K562 (cell line): ENCODE measurements at regions not wholly inside any gene's neighbourhood (a gene's known extent, or its start where the extent isn't known, plus 50 kb on each side); places are given as distances from the start of the nearest gene placed in this dataset.

Experiments used
- ATAC-seq: fragments of 200-7000 bp; cut with Tn5 transposase; 3 replicates; pipeline ENCODE4 v1.9.1; 2020; ENCODE audit warnings: moderate library complexity
- BruUV-seq: library from RNA; stranded (reverse); fragments of 400-500 nt; replicated peaks from 2 replicates; lab custom pipeline; 2021; lab: Mats Ljungman, UMichigan
- CTCF ChIA-PET: fragments of 300-600 bp; formaldehyde crosslinking; extraction: SDS; loops from one replicate; lab custom pipeline; 2021; ENCODE audit warnings: low intra/inter-chr PET ratio; lab: Yijun Ruan, JAX
- POLR2A ChIA-PET: fragments of 300-600, 350-650 bp; sonication (Branson Sonifier 250); formaldehyde crosslinking; extraction: SDS; loops from one replicate; lab custom pipeline; 2021; ENCODE audit warnings: antibody characterized with exemption, inconsistent platforms; lab: Yijun Ruan, JAX
- DNase-seq, 4 experiments: peaks; one replicate each; pipeline versions ENCODE4 v3.0.0 to v3.0.0-alpha.2; 2011 to 2018; ENCODE audit warnings: low spot score in 3 of 4, mixed read lengths in 3 of 4; ENCODE audit errors: extremely low read depth in 1 of 4
- FAIRE-seq: peaks from 2 replicates; lab custom pipeline; 2011; peaks lifted over from hg19 to GRCh38; lab: Jason Lieb, UNC
- H2AFZ ChIP-seq: 2 replicates; pipeline ENCODE4 v1.6.0; 2011; ENCODE audit warnings: low read depth, low read length, control low read depth, inconsistent platforms
- H3K27ac ChIP-seq: fragments of 200-600 bp; 3 replicates; pipeline ENCODE4 v1.8.0; 2011; ENCODE audit warnings: low read depth, mild to moderate bottlenecking, control low read depth, inconsistent platforms, low read length, moderate library complexity, mixed read lengths; ENCODE audit errors: extremely low read depth
- H3K27me3 ChIP-seq, 2 experiments: fragments of 300-600 bp in 1 of 2; 2 replicates in 1 of 2; 3 replicates in 1 of 2; pipeline versions ENCODE4 v1.6.0 to v1.8.0; 2011; ENCODE audit warnings: inconsistent platforms in 2 of 2, low read length in 2 of 2, mild to moderate bottlenecking in 1 of 2, mixed read lengths in 1 of 2, moderate library complexity in 1 of 2; ENCODE audit not compliant: control insufficient read depth in 2 of 2, insufficient read depth in 2 of 2
- H3K36me3 ChIP-seq: fragments of 300-600 bp; 3 replicates; pipeline ENCODE4 v1.8.0; 2011; ENCODE audit warnings: mild to moderate bottlenecking, low read length, inconsistent platforms; ENCODE audit not compliant: control insufficient read depth, insufficient read depth
- H3K4me1 ChIP-seq, 2 experiments: fragments of 200-600 bp in 1 of 2; replicated peaks in 1 of 2; 2 replicates in 1 of 2; 3 replicates in 1 of 2; pipeline versions ENCODE4 v1.5.1 to v1.8.0; 2011; ENCODE audit warnings: inconsistent platforms in 2 of 2, low read length in 2 of 2, mild to moderate bottlenecking in 1 of 2, mixed read lengths in 1 of 2, moderate library complexity in 1 of 2; ENCODE audit not compliant: control insufficient read depth in 2 of 2, insufficient read depth in 2 of 2
- H3K4me2 ChIP-seq: 2 replicates; pipeline ENCODE4 v1.6.1; 2011; ENCODE audit warnings: low read length, control low read depth, inconsistent platforms, mixed read lengths; ENCODE audit not compliant: insufficient read depth
- H3K4me3 ChIP-seq: fragments of 200-600 bp; sonication (generic), shearing (Covaris generic); 2 replicates; pipeline ENCODE4 v1.5.1; 2016; ENCODE audit warnings: control low read depth, inconsistent platforms
- H3K79me2 ChIP-seq: fragments of 200-600 bp; 3 replicates; pipeline ENCODE4 v1.8.0; 2011; ENCODE audit warnings: low read length, inconsistent platforms; ENCODE audit not compliant: control insufficient read depth, insufficient read depth
- H3K9ac ChIP-seq, 2 experiments: 2 replicates each; pipeline versions ENCODE4 v1.6.0 to v1.6.1; 2011; ENCODE audit warnings: low read depth in 2 of 2, low read length in 2 of 2, control low read depth in 1 of 2, inconsistent platforms in 1 of 2, mild to moderate bottlenecking in 1 of 2, mixed read lengths in 1 of 2; ENCODE audit not compliant: insufficient read depth in 1 of 2
- H3K9me1 ChIP-seq: one replicate; pipeline ENCODE4 v1.6.0; 2011; ENCODE audit warnings: inconsistent platforms, mild to moderate bottlenecking, low read length, moderate library complexity; ENCODE audit not compliant: control insufficient read depth, insufficient read depth
- H3K9me3 ChIP-seq: replicated peaks from 2 replicates; pipeline ENCODE4 v1.5.1; 2011; ENCODE audit warnings: low read depth, low read length, inconsistent platforms; ENCODE audit not compliant: control insufficient read depth, insufficient read depth
- H4K20me1 ChIP-seq: replicated peaks from 2 replicates; pipeline ENCODE4 v1.6.1; 2011; ENCODE audit warnings: low read length, inconsistent platforms, mixed read lengths; ENCODE audit not compliant: control insufficient read depth, insufficient read depth
- ARNT ChIP-seq, 2 experiments: fragments of 450-650 bp; IDR thresholded peaks; 2 replicates each; pipeline ENCODE4 v1.6.1; 2016; ENCODE audit warnings: mild to moderate bottlenecking in 1 of 2
- FOXJ3 ChIP-seq: sonication (generic); formaldehyde crosslinking; IDR thresholded peaks from 2 replicates; pipeline ENCODE4 v1.4.0; 2020; ENCODE audit warnings: mild to moderate bottlenecking, missing genetic modification reagents
- KDM1A ChIP-seq, 2 experiments: fragments of 450-650 bp; IDR thresholded peaks; 2 replicates each; pipeline ENCODE4 v1.6.1; 2016; ENCODE audit warnings: mild to moderate bottlenecking in 2 of 2
- MCM2 ChIP-seq: fragments of 450-650 bp; IDR thresholded peaks from 2 replicates; pipeline ENCODE4 v1.6.1; 2017; ENCODE audit warnings: low read depth, mild to moderate bottlenecking
- MCM5 ChIP-seq: fragments of 450-650 bp; IDR thresholded peaks from 2 replicates; pipeline ENCODE4 v1.6.1; 2016; ENCODE audit warnings: low read depth
- PCBP2 ChIP-seq: fragments of 200-400 bp; formaldehyde crosslinking; IDR thresholded peaks from 2 replicates; pipeline ENCODE4 v1.6.1; 2018; ENCODE audit warnings: low read length, low read depth, mild to moderate bottlenecking, moderate library complexity; ENCODE audit not compliant: poor library complexity, severe bottlenecking
- PRMT5 ChIP-seq: sonication (generic); formaldehyde crosslinking; IDR thresholded peaks from 2 replicates; pipeline ENCODE4 v1.5.0; 2020; ENCODE audit warnings: missing genetic modification reagents
- SMAD1 ChIP-seq: fragments of 150-350 bp; IDR thresholded peaks from 2 replicates; pipeline ENCODE4 v1.6.1; 2014; ENCODE audit warnings: low read length, low read depth; ENCODE audit not compliant: partially characterized antibody
- TBP ChIP-seq: optimal IDR thresholded peaks from 2 replicates; pipeline ENCODE3; 2011; ENCODE audit warnings: low read depth, low read length, improper control_type of control experiment
- WGBS: fragments of 100-300 bp; shearing (Covaris generic); methylation state at CpG from one replicate; pipeline ENCODE4 v1.1.6; 2016; ENCODE audit warnings: low coverage, mixed read lengths; ENCODE audit not compliant: insufficient coverage; ENCODE audit errors: missing lambda C conversion rate; 5-methylcytosine and 5-hydroxymethylcytosine counted together
- in situ Hi-C: fragments of 300-500 bp; cut with MboI; formaldehyde crosslinking; loops from 4 replicates; pipeline ENCODE4 v1.15.0; 2018; ENCODE audit warnings: inconsistent platforms, mixed read lengths
- intact Hi-C: fragments of 100-400 bp; cut with micrococcal nuclease; formaldehyde crosslinking; loops from 2 replicates; pipeline ENCODE4 v1.14.2; 2022
- TF ChIP-seq, protein P1 (sequence below): fragments of 450-650 bp; IDR thresholded peaks from 2 replicates; pipeline ENCODE4 v1.6.1; 2017; ENCODE audit warnings: mild to moderate bottlenecking, moderate library complexity
- TF ChIP-seq, protein P2 (sequence below): sonication (generic); formaldehyde crosslinking; IDR thresholded peaks from 2 replicates; pipeline ENCODE4 v1.8.0; 2022; ENCODE audit warnings: mild to moderate bottlenecking, missing genetic modification reagents, borderline replicate concordance
- TF ChIP-seq, protein P3 (sequence below): fragments of 450-650 bp; IDR thresholded peaks from 2 replicates; pipeline ENCODE4 v1.6.1; 2016; ENCODE audit warnings: antibody characterized with exemption

DNA sequence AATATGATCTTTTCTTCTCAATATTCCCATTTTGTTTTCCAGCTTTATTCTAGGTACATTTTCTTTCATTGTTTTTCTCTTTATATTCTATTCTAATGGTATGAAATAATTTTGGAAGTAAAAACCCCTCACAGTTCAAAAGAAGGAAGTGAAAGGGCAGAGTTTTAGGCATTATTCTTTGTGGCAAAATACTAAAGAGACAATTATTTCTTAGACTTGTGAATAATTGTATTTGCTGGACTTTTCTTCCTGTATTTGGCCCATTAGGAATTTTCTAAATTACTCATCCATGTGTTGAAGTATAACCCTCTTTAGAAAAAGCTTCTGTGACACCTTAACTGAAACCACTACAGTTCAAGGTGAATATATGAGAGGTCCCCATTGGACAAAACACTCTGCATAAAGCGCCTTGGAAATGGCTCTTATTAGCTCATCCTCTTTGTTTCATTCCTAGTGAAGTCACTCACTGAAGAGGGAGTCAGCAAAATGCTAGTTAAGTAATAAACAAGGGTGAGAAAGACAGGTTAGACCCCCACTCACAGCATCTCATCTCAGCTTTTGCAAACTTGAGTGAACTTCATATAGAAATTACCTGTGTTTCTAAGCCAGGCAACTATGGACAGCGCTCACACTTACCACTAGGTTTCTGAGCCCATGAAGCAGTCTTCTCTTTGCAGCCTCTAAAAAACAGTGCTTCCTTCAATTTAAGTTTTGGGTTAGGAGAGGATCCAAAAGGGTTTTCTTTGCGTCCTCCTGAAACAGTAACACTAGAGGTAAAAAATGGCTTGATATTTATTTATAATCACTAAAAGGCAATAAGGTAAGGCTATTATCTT lies 327.5 kb downstream of the ARPP21 start:
- H3K9ac ChIP-seq = no peak overlapping the region
- no peak overlapping the region for H3K4me3 ChIP-seq
- BruUV-seq = no TSS peak
- H3K9me1 ChIP-seq = no peaks in the 10 kb centered on the region
- ATAC-seq (no peak), DNase-seq (no peak), FAIRE-seq (no peak)
- WGBS = 2% methylated on average over 3 of the region's 3 CpGs
- H4K20me1 ChIP-seq = no peaks in the 10 kb centered on the region
- no peak overlapping the region for H3K27ac ChIP-seq
- CTCF ChIA-PET = interaction anchor here (1.3 kb wide), 1 partner anchor 734 kb away, joined by 4 read pairs; no protein-coding TSS in a partner anchor
- no peaks in the 10 kb centered on the region for H3K4me1 ChIP-seq
- no peak overlapping the region for H3K4me2 ChIP-seq
- intact Hi-C loops = loop anchor here (5.0 kb wide), 1 partner anchor 735 kb away; no protein-coding TSS in a partner anchor
- H3K9me3 ChIP-seq = peaks cover 6% of the 10 kb centered on the region; the same call in 1 of the 2 replicates
- H3K36me3 ChIP-seq = no peaks in the 10 kb centered on the region
- H3K27me3 ChIP-seq = no peaks in the 10 kb centered on the region
- no peak overlapping the region for H2AFZ ChIP-seq
- POLR2A ChIA-PET = no interaction called here
- TF ChIP-seq FOXJ3 (CRISPR knock-in tag) (no peak), ARNT (IDR thresholded peaks at IDR 0.05) (no peak), PRMT5 (CRISPR knock-in tag) (no peak), MCM2 (no peak), SMAD1 (no peak), MCM5 (no peak), TBP (no peak), KDM1A (IDR thresholded peaks at IDR 0.05) (no peak), PCBP2 (no peak)
- TF ChIP-seq, protein P1, sequence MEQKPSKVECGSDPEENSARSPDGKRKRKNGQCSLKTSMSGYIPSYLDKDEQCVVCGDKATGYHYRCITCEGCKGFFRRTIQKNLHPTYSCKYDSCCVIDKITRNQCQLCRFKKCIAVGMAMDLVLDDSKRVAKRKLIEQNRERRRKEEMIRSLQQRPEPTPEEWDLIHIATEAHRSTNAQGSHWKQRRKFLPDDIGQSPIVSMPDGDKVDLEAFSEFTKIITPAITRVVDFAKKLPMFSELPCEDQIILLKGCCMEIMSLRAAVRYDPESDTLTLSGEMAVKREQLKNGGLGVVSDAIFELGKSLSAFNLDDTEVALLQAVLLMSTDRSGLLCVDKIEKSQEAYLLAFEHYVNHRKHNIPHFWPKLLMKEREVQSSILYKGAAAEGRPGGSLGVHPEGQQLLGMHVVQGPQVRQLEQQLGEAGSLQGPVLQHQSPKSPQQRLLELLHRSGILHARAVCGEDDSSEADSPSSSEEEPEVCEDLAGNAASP = no peak
- TF ChIP-seq, protein P2, sequence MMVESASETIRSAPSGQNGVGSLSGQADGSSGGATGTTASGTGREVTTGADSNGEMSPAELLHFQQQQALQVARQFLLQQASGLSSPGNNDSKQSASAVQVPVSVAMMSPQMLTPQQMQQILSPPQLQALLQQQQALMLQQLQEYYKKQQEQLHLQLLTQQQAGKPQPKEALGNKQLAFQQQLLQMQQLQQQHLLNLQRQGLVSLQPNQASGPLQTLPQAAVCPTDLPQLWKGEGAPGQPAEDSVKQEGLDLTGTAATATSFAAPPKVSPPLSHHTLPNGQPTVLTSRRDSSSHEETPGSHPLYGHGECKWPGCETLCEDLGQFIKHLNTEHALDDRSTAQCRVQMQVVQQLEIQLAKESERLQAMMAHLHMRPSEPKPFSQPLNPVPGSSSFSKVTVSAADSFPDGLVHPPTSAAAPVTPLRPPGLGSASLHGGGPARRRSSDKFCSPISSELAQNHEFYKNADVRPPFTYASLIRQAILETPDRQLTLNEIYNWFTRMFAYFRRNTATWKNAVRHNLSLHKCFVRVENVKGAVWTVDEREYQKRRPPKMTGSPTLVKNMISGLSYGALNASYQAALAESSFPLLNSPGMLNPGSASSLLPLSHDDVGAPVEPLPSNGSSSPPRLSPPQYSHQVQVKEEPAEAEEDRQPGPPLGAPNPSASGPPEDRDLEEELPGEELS = no peak
- TF ChIP-seq, protein P3, sequence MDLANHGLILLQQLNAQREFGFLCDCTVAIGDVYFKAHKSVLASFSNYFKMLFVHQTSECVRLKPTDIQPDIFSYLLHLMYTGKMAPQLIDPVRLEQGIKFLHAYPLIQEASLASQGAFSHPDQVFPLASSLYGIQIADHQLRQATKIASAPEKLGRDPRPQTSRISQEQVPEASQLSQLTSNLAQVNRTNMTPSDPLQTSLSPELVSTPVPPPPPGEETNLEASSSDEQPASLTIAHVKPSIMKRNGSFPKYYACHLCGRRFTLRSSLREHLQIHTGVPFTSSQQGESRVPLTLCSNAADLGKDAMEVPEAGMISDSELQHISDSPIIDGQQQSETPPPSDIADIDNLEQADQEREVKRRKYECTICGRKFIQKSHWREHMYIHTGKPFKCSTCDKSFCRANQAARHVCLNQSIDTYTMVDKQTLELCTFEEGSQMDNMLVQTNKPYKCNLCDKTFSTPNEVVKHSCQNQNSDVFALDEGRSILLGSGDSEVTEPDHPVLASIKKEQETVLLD = no peak
- in situ Hi-C loops = no loop called here
- no peaks in the 10 kb centered on the region for H3K79me2 ChIP-seq
